ENCODE measurements at regions not wholly inside any gene's neighbourhood (a gene's known extent, or its start where the extent isn't known, plus 50 kb on each side); places are given as distances from the start of the nearest gene placed in this dataset.

GRCh38 chr9:23431459-23431858, 394.6 kb downstream of the ELAVL2 start:
- no peaks in the 10 kb centered on the region for H3K27me3 ChIP-seq
- intact Hi-C loops (cut with DNase I; ENCODE audit: low total_unique reads), result no loop called here
- no peaks in the 10 kb centered on the region for H3K4me1 ChIP-seq
- H3K4me3 ChIP-seq, result no peak overlapping the region
- no peak for DNase-seq
- no peak overlapping the region for H3K27ac ChIP-seq
- WGBS, 5 donors, result 66 to 85% (median 82%) methylated on average over 5 of the region's 5 CpGs
- no peaks in the 10 kb centered on the region for H3K9me3 ChIP-seq
- no peaks in the 10 kb centered on the region for H3K36me3 ChIP-seq
- no peak for TF ChIP-seq CTCF (IDR thresholded peaks at IDR 0.05)
- no peak for TF ChIP-seq POLR2A (IDR thresholded peaks at IDR 0.05)

GRCh38 chr9:23434654-23435053, 391.4 kb downstream of the ELAVL2 start:
- Histone ChIP-seq H3K4me1 (no peaks in the 10 kb centered on the region), H3K36me3 (no peaks in the 10 kb centered on the region), H3K9me3 (no peaks in the 10 kb centered on the region), H3K27me3 (no peaks in the 10 kb centered on the region), H3K27ac (no peak overlapping the region), H3K4me3 (no peak overlapping the region)
- WGBS, 5 donors, result 67 to 77% (median 73%) methylated on average over 4 of the region's 4 CpGs
- DNase-seq, result no peak
- TF ChIP-seq POLR2AphosphoS5 (IDR thresholded peaks at IDR 0.05) (no peak), EP300 (IDR thresholded peaks at IDR 0.05) (no peak), POLR2A (IDR thresholded peaks at IDR 0.05) (no peak), CTCF (IDR thresholded peaks at IDR 0.05) (no peak)
- intact Hi-C loops (cut with DNase I; ENCODE audit: low total_unique reads), result no loop called here

- peak in 1 of 2 donors; percentile 50 for DNase-seq
- no peaks in the 10 kb centered on the region for H3K36me3 ChIP-seq
- no peaks in the 10 kb centered on the region for H3K9me3 ChIP-seq
- 32 to 59% (median 48%) methylated on average over 9 of the region's 9 CpGs for WGBS, 5 donors
- no peaks in the 10 kb centered on the region for H3K27me3 ChIP-seq
- H3K4me3 ChIP-seq, result no peak overlapping the region
- intact Hi-C loops (cut with DNase I; ENCODE audit: low total_unique reads), result no loop called here
- no peaks in the 10 kb centered on the region for H3K4me1 ChIP-seq
- TF ChIP-seq POLR2AphosphoS5 (IDR thresholded peaks at IDR 0.05) (no peak), POLR2A (IDR thresholded peaks at IDR 0.05) (no peak), EP300 (IDR thresholded peaks at IDR 0.05) (no peak)
- H3K27ac ChIP-seq, result no peak overlapping the region
Observed at GRCh38 chr9:23438299-23438907, 387.6 kb downstream of the ELAVL2 start.

GRCh38 chr9:23441275-23441674, 384.8 kb downstream of the ELAVL2 start:
- Histone ChIP-seq H3K9me3 (no peaks in the 10 kb centered on the region), H3K27me3 (no peaks in the 10 kb centered on the region), H3K36me3 (no peaks in the 10 kb centered on the region), H3K4me3 (no peak overlapping the region), H3K27ac (no peak overlapping the region), H3K4me1 (no peaks in the 10 kb centered on the region)
- TF ChIP-seq POLR2A (IDR thresholded peaks at IDR 0.05), result no peak
- no peak for TF ChIP-seq POLR2AphosphoS5 (IDR thresholded peaks at IDR 0.05)
- TF ChIP-seq EP300 (IDR thresholded peaks at IDR 0.05), result no peak
- TF ChIP-seq CTCF (IDR thresholded peaks at IDR 0.05), result no peak
- no peak for DNase-seq
- intact Hi-C loops (cut with DNase I; ENCODE audit: low total_unique reads), result no loop called here
- WGBS, 5 donors, result 87 to 93% (median 90%) methylated on average over 6 of the region's 6 CpGs

GRCh38 chr9:23444658-23445057, 381.4 kb downstream of the ELAVL2 start:
- Histone ChIP-seq H3K27me3 (no peaks in the 10 kb centered on the region), H3K4me3 (no peak overlapping the region), H3K4me1 (no peaks in the 10 kb centered on the region), H3K27ac (no peak overlapping the region), H3K36me3 (no peaks in the 10 kb centered on the region), H3K9me3 (no peaks in the 10 kb centered on the region)
- WGBS, 5 donors, result 41 to 62% (median 59%) methylated on average over 2 of the region's 2 CpGs
- TF ChIP-seq EP300 (IDR thresholded peaks at IDR 0.05) (no peak), POLR2AphosphoS5 (IDR thresholded peaks at IDR 0.05) (no peak), POLR2A (IDR thresholded peaks at IDR 0.05) (no peak), CTCF (IDR thresholded peaks at IDR 0.05) (no peak)
- DNase-seq, result no peak
- intact Hi-C loops (cut with DNase I; ENCODE audit: low total_unique reads), result no loop called here
